ENCODE measurements at regions not wholly inside any gene's neighbourhood (a gene's known extent, or its start where the extent isn't known, plus 50 kb on each side); places are given as distances from the start of the nearest gene placed in this dataset.

DNA sequence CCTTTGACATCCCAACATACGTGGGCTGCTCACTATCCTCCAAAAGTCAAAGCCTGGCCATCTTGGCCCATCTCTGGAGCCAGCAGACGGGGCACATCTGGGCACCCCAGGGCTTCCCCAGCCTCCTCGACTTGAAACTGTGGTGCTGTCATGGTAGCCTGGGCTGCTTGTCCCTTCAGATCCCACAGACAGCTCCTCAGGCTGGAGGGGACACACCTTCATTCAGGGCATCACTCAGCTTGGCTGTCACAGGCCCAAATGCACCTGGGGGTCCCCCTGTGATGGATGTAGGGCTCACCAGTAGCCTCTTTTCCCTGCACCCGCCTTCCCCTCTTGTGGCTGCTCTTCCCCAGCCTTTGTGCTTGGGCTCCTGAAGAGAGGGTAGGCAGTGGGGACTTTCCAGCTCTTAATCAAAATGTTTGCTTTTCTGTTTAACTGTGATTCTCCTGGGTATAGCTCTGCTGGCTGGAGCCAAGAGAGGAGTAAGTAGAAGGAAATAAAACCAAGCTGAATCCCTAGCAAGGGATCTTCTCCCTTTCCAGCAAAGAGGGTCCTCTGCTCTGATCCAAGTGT lies 92.3 kb downstream of the GYPC start:
- no peak for DNase-seq (ENCODE audit: low spot score)

DNA sequence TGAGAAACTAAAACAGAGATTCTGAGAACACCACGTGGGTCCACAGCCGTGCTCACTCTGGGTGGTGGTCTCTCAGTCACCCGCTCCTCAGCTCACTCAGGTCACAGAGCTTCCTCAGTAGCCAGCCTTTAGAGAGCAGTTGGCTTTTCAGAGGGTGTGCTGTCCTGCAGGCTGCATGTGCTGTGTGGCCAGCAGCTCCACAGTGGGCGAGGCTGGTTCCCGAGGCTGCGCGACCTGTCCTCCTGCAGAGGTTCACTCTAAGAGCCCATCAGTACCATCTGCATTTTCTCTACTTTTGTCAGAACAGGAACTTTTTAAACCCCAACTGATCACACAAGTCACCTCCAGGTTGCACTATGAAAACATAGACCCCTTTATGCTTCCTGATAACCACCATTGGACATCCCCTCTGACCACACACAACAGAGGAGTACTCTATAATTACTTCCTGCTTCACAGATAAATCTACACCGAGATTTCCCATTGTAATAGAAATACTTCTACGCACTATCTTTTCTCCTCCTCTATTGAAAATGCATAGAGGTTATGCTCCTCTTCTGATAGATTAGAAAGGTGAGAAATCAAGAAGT lies 93.1 kb downstream of the GYPC start:
- DNase-seq (ENCODE audit: low spot score) = no peak

- no peak for DNase-seq (ENCODE audit: low spot score)
Observed at GRCh38 chr2:126749537-126749936, 93.6 kb downstream of the GYPC start.

- DNase-seq (ENCODE audit: low spot score) = no peak
Observed at GRCh38 chr2:126750506-126750905, 94.5 kb downstream of the GYPC start.

DNA sequence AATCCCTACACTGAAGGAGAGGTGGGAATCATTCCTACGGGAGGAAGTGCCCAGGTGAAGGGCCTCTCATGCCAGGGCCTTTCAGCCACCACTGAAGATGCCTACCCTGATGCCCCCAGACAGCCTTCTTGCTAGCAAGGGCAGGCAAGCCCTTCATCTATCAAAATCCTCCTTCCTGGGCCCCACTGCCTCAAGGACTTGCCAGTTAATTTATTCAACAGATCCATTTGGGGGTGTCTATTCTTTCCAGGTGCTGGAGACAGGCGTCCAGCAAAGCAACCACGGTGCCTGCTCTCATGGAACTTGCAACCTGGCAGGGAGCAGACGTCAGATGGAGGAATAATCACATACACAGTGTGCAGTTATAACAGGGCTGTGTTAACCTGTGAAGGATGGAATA lies 95.5 kb downstream of the GYPC start:
- DNase-seq (ENCODE audit: low spot score) = no peak

DNA sequence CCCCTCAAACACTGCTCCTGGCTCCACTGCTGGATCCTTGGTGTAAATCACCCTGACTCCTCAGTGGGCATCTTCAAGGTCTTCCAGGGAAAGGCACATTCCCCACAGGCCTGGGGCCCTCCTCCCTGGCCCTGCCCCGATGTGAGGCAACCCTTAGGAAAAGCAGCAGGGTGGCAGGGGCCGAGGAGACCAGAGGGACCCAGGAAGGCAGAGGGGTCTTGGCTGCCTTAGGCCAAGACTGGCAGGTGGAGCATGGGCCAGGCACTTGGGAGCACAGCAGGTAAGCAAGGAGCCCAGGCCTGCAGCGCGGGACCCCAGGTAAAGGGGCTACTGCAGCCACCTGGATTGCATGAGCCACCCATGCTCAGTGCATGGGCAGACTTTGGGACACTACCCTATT lies 96.9 kb downstream of the GYPC start:
- DNase-seq (ENCODE audit: low spot score) = no peak

DNA sequence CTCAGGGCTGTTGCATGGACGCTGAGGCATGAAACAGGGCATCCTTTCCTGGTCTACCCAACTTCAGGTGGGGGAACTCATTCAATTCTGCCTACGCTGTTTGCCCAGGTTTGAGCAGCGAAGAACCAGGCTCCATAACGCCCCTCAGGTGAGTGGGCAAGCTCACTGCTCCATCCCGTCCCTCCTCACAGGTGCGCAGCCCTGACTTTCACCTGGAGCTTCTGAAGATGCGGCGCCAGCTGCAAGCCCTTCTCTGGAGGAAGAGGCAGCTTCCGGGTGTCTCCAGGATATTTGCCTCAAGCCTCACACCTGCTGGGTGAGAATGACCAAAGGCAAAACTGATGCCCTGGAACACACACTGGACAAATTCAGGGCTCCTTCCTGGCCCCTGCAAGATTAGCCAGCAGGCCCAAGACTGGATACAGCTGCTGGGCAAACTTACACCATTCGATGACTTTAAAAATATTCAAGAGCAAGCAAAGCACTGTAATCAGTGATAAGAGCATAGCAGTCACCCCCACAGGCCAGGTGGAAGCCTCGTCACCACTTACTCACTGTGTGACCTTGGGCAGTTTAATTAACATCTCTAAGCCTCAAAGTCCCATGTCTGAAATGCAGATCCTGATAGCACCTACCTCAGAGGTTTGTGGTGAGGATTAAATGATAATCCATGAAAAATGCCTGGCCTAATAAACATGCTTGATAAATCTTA lies 97.7 kb downstream of the GYPC start:
- no peak for DNase-seq (ENCODE audit: low spot score)

DNA sequence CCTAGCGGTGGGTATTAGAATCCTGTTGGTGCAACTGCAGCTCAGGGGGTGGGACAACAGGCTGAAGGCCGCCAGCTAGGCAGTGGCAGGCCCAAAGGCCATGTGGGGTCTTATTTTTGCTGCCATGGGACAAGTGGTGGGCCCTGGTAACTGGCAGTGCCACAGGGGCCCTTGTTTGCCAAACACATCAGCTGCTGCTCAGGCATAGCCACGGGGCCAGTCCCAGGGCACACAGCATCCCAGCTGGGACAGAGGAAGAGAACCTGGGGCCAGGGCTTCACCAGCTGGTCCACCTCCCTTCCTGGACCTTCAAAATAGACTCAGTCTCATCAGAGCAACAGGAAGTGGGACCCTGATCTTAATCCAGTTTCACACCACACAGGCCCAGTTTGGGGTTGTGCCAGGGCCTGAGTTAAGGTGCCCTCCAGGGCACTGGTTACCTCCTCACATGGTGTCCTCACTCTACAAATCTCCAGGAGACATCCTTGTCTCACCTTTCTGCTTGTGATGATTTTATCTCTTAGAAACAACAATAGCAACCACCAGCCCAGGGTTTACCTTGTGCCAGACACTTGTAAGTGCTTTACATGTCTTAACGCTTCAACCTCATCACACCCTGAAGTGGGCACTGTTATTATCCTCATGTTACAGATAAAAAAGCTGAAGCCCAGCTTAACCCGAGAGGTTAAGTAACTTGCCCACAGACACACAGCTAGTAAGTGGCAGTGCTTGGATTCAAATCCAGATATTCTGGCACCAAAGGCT lies 98.5 kb downstream of the GYPC start:
- DNase-seq (ENCODE audit: low spot score) = no peak

GRCh38 chr2:126756125-126756524 lies 100.2 kb downstream of the GYPC start:
- no peak for DNase-seq (ENCODE audit: low spot score)

DNA sequence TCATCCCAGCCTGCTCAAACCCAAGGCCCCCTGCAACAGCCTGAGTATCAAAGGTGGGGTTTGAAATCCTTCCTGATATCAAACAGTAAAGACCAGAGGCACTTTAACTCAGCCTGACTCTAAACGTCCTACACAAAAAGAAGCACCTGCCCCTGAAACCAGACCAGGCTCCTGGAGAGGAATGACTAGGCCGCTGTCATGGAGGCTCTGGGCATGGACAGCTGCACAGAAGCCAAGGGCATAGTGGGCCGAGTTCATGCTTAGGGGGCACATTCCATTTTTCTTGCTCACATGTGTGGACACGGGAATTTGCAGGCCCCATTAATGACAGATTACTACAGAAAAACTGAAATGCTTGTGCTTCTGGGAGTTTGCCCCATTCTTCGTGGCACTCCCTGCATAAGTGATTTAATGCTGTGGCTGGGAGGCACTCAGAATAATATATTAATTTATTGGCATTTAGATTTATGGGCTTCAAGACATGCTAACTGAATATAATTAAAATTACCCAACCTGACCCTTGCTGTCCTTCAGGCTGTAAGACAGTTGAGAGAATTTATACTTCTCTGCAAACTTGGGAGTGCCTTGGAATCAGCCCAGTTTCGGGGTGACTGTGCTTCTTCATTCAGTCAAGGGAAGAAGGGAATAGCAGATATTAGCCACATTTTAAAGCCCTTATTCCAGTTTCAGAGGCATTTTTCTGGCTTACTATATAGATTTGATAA lies 105.5 kb downstream of the GYPC start:
- DNase-seq (ENCODE audit: low spot score) = no peak

- peak; percentile 47 for DNase-seq (ENCODE audit: low spot score)
Observed at GRCh38 chr2:126761981-126762878, 106.3 kb downstream of the GYPC start.

DNA sequence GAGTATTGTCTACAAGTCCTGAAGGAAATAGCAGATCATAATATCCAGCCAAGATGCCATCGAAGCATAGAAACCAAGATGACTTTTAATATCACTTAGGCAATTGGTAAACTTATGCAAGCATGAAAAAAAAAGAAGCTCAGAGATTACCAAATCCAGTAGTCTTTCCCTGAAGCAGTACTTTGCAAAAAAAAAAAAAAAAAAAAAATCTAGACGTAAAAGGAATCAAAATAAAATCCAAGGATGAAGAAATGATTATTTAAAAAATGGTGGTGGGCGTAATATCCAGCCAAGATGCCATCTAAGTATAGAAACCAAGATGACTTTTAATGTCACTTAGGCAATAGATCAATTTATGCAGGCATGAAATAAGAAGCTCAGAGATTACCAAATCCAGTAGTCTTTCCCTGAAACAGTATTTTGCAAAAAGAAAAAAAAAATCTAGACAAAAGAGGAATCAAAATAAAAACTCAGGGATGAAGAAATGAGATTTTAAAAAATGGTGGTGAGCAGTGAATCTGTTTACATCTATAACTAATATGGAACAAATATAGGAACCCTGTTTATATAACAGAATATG lies 108.8 kb downstream of the GYPC start:
- DNase-seq (ENCODE audit: low spot score) = no peak

GRCh38 chr2:126765395-126765794 lies 109.4 kb downstream of the GYPC start:
- DNase-seq (ENCODE audit: low spot score) = no peak

DNA sequence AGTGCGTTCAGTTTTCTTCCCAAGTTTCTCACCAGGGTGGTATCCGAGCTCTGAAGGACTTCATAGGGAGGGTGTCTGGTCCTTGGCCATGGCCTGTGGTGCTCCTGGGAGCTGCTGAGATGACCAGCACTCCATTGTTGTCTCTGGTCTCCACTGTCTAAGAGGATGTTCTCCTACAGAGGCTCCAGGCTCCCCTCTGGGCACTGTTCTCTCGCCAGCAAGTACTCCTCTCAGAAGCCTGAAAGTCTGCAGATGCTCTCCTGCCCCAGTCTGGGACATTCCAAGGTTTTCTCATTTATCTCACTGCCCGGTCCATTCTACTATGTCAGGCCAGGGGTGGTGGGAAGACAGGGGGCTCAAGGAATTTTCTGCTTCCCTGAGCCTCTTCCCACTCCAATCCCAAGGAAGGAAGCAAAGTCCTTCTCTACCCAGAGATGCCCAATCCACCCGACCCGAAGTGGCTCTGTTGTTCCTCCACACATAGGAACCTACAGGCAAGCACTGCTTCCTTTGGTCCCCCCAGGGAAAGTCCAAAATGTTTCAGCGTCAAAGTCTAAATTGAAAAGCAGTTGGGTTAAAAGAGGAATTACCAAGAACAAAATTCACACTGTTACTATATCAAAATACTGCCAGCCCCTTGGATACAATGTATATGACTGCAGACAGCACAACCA lies 110.5 kb downstream of the GYPC start:
- DNase-seq (ENCODE audit: low spot score) = no peak

GRCh38 chr2:126766969-126767296 lies 111.0 kb downstream of the GYPC start:
- DNase-seq (ENCODE audit: low spot score) = no peak

DNA sequence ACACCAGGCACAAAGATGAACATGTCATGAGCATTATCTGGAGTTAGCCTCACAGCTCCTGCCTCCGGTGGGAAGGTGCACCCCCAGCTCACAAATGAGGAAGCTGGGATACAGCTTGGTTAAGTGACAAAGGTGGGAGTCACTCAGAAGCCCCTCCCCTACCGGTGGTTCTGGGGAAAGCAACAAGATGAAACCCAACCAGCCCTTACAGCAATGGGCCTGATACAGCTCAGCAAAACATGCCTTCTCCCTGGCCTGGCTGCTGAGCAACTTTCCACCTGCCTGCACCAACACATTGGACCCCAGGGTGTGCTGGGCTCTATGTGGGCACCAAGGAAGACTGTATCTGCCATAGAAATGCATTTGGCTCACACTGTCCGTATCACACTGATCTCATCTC lies 113.2 kb downstream of the GYPC start:
- no peak for DNase-seq (ENCODE audit: low spot score)

DNA sequence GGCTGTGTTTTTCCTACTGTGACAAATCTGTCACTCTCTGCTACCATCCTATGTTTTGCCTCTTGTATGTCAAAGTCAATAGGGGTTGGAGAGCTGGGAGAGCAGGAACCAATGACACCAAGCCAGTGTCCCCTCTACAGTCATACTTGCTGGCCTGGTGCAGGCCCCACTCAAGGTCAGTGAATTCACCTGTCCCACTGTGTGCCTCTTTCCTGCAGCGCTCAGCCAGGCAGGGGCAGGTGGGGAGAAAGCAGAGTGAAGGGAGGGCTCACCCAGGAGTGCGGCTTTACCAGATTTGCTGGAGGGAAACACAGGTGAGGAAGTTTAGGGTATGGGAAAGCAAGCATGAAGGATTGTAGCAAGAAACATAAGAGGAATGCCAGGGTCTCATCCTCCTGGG lies 114.5 kb downstream of the GYPC start:
- no peak for DNase-seq (ENCODE audit: low spot score)

DNA sequence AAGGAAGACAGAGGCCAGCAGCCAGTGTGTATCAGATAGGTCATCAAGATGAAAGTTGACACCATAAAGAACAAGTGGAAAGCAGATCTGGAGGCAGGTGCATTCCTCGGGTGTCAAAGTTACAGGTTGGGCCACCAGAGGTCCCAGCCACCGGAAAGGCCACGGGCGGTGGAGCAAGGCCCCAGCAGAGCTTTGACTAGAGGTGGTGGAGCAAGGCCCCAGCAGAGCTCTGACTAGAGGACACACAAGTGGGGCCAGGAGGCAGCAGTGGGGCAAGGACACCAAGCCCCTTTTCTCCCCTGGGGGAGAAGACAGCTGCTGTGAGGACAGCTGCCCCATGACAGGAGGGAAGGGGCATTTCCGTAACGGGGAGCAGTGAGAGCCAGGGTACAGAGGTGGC lies 115.1 kb downstream of the GYPC start:
- no peak for DNase-seq (ENCODE audit: low spot score)

DNA sequence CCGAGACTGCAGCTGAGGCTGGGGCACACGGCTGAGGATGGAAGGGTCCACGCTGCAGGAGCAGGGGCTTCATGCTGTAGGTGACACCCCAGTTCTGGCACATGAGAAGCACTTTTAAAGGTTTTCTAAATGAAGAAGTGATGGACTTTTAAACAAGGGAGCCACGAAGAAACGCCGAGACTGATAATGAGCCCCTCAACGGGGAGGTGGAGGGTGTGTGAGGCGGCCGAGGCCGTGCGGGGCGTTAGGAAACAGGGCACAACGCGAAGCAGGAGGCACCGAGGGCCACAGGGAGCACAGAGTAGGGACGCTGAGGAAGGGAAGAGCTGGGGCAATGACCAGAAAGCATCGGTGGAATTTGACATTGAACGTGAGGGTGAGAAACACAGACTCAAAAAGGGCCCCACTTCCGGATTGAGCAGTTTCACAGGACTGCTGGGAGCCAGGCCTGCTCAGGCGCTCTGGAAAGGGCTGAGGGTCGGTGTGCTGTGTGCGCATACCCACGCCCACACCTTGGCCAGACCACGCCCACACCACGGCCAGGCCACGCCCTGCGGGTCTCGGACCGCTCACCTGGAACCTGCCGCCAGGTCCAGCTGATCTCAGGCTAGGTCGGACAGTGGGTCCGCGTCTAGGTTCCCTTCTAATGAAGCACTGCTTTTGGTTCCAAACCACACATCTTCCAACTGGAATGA lies 115.7 kb downstream of the GYPC start:
- DNase-seq (ENCODE audit: low spot score) = no peak

DNA sequence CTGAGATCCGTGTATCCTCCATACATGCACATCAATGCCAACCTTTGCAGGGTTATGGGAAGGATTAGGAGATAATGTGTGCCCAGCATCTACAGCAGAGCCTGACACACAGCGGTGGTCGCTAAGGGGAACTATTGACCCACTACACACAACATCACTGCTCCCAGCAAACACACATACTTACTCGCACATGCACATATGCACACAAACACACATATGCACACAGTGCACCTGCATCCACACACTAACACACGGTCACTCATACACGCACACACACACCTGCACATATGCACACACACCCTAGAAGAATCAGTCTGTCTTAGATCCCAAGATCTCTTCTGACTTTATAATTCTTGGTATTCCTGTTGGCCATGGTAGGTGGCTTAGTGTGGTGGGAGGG lies 118.3 kb downstream of the GYPC start:
- no peak for DNase-seq (ENCODE audit: low spot score)
